IMR-90 (cell line): ENCODE measurements at regions not wholly inside any gene's neighbourhood (a gene's known extent, or its start where the extent isn't known, plus 50 kb on each side); places are given as distances from the start of the nearest gene placed in this dataset.

Experiments used
- ATAC-seq: fragments of 200-7000 bp; cut with Tn5 transposase; 2 replicates; pipeline ENCODE4 v1.9.1; 2020; ENCODE audit warnings: low read depth, mild to moderate bottlenecking, moderate library complexity
- BruUV-seq: library from RNA; stranded (reverse); fragments of 400-500 nt; replicated peaks from 2 replicates; lab custom pipeline; 2021; lab: Mats Ljungman, UMichigan
- CTCF ChIA-PET: fragments of 300-600 bp; formaldehyde crosslinking; extraction: SDS; loops from one replicate; lab custom pipeline; 2021; ENCODE audit warnings: antibody characterized with exemption; lab: Yijun Ruan, JAX
- POLR2A ChIA-PET: fragments of 300-600 bp; sonication (Branson Sonifier 250); formaldehyde crosslinking; loops from one replicate; lab custom pipeline; 2022; ENCODE audit warnings: antibody characterized with exemption; ENCODE audit not compliant: unreplicated experiment; lab: Charles Lee
- DNase-seq: peaks from one replicate; pipeline ENCODE4 v3.0.0; 2013
- H2AFZ ChIP-seq: replicated peaks from 2 replicates; pipeline ENCODE3; 2013; ENCODE audit warnings: low read length, mild to moderate bottlenecking; ENCODE audit not compliant: poor library complexity
- H2AK5ac ChIP-seq: 2 replicates; pipeline ENCODE4 v1.6.1; 2013; ENCODE audit warnings: low read depth, low read length, inconsistent platforms
- H2AK9ac ChIP-seq: replicated peaks from 2 replicates; pipeline ENCODE3; 2013; ENCODE audit warnings: mild to moderate bottlenecking, low read depth, low read length, moderate library complexity; ENCODE audit not compliant: poor library complexity
- H2BK120ac ChIP-seq: 2 replicates; pipeline ENCODE4 v1.6.1; 2013; ENCODE audit warnings: low read depth, low read length, inconsistent platforms
- H2BK15ac ChIP-seq: 3 replicates; pipeline ENCODE4 v1.6.1; 2013; ENCODE audit warnings: low read depth, low read length, inconsistent platforms
- H2BK20ac ChIP-seq: 2 replicates; pipeline ENCODE4 v1.6.1; 2013; ENCODE audit warnings: low read depth, mild to moderate bottlenecking, inconsistent platforms, low read length, moderate library complexity
- H2BK5ac ChIP-seq: 2 replicates; pipeline ENCODE4 v1.6.1; 2013; ENCODE audit warnings: mild to moderate bottlenecking, low read depth, low read length, inconsistent platforms; ENCODE audit not compliant: poor library complexity, severe bottlenecking
- H3K14ac ChIP-seq: replicated peaks from 2 replicates; pipeline ENCODE4 v1.6.1; 2013; ENCODE audit warnings: low read depth, low read length, inconsistent platforms
- H3K18ac ChIP-seq: 2 replicates; pipeline ENCODE4 v1.6.1; 2013; ENCODE audit warnings: low read depth, low read length, control low read depth
- H3K23ac ChIP-seq: 2 replicates; pipeline ENCODE4 v1.6.1; 2013; ENCODE audit warnings: low read depth, low read length, inconsistent platforms
- H3K27ac ChIP-seq: 2 replicates; pipeline ENCODE4 v1.5.1; 2013; ENCODE audit warnings: mild to moderate bottlenecking, control low read depth, low read length; ENCODE audit not compliant: insufficient read depth
- H3K27me3 ChIP-seq: 2 replicates; pipeline ENCODE4 v1.6.1; 2013; ENCODE audit warnings: low read length; ENCODE audit not compliant: control insufficient read depth, insufficient read depth
- H3K36me3 ChIP-seq: 2 replicates; pipeline ENCODE4 v1.6.1; 2013; ENCODE audit warnings: low read length, mixed read lengths; ENCODE audit not compliant: control insufficient read depth, insufficient read depth
- H3K4ac ChIP-seq: 2 replicates; pipeline ENCODE4 v1.6.1; 2013; ENCODE audit warnings: low read depth, low read length, inconsistent platforms
- H3K4me1 ChIP-seq: 2 replicates; pipeline ENCODE4 v1.6.1; 2013; ENCODE audit warnings: low read length, mixed read lengths; ENCODE audit not compliant: control insufficient read depth, insufficient read depth
- H3K4me2 ChIP-seq: 2 replicates; pipeline ENCODE4 v1.6.1; 2013; ENCODE audit warnings: low read depth, mild to moderate bottlenecking, control low read depth, low read length, moderate library complexity
- H3K4me3 ChIP-seq: 2 replicates; pipeline ENCODE4 v1.5.1; 2013; ENCODE audit warnings: low read depth, mild to moderate bottlenecking, control low read depth, low read length, moderate library complexity; ENCODE audit not compliant: insufficient read depth
- H3K56ac ChIP-seq: 2 replicates; pipeline ENCODE4 v1.6.1; 2013; ENCODE audit warnings: low read length, inconsistent platforms; ENCODE audit not compliant: insufficient read depth; ENCODE audit errors: extremely low read depth
- H3K79me1 ChIP-seq, 2 experiments: 2 replicates each; pipeline ENCODE4 v1.6.1; 2013; ENCODE audit warnings: low read length in 2 of 2, inconsistent platforms in 1 of 2, low read depth in 1 of 2
- H3K9ac ChIP-seq: 2 replicates; pipeline ENCODE4 v1.6.1; 2013; ENCODE audit warnings: low read depth, low read length, control low read depth
- H3K9me1 ChIP-seq: 2 replicates; pipeline ENCODE4 v1.6.1; 2013; ENCODE audit warnings: low read length, inconsistent platforms; ENCODE audit not compliant: insufficient read depth
- H3K9me3 ChIP-seq: 2 replicates; pipeline ENCODE4 v1.6.1; 2013; ENCODE audit warnings: low read length; ENCODE audit not compliant: control insufficient read depth, insufficient read depth
- H4K20me1 ChIP-seq: 2 replicates; pipeline ENCODE4 v1.6.1; 2013; ENCODE audit warnings: low read length, inconsistent platforms; ENCODE audit not compliant: insufficient read depth
- H4K5ac ChIP-seq: 2 replicates; pipeline ENCODE4 v1.6.1; 2013; ENCODE audit warnings: mild to moderate bottlenecking, low read depth, low read length, control low read depth
- H4K8ac ChIP-seq, 2 experiments: 2 replicates each; pipeline ENCODE4 v1.6.1; 2013; ENCODE audit warnings: low read depth in 2 of 2, low read length in 2 of 2, control low read depth in 1 of 2, inconsistent platforms in 1 of 2
- H4K91ac ChIP-seq: 2 replicates; pipeline ENCODE4 v1.6.1; 2013; ENCODE audit warnings: low read depth, low read length, inconsistent platforms; ENCODE audit not compliant: insufficient read depth
- NFE2L2 ChIP-seq: fragments of 150-350 bp; IDR thresholded peaks from 2 replicates; pipeline ENCODE4 v1.6.1; 2016; ENCODE audit warnings: low read depth, mild to moderate bottlenecking, low read length
- SMC3 ChIP-seq: fragments of 150-350 bp; IDR thresholded peaks from 2 replicates; pipeline ENCODE4 v1.6.1; 2016; ENCODE audit warnings: low read depth, mild to moderate bottlenecking, antibody characterized with exemption, low read length, moderate library complexity
- WGBS, 2 experiments: methylation state at CpG; one replicate each; pipeline versions ENCODE4 v1.1.5 to v1.1.7; 2013; ENCODE audit warnings: missing lambda C conversion rate in 2 of 2; ENCODE audit not compliant: insufficient read length in 1 of 2; ENCODE audit errors: extremely low coverage in 2 of 2; 5-methylcytosine and 5-hydroxymethylcytosine counted together
- dilution Hi-C: fragments of 300-500 bp; cut with HindIII; formaldehyde crosslinking; loops from one replicate; pipeline ENCODE4 v1.14.3; 2018; ENCODE audit warnings: low sequenced_read_pairs; ENCODE audit not compliant: unreplicated experiment
- in situ Hi-C: fragments of 300-500 bp; cut with MboI; formaldehyde crosslinking; loops from 3 replicates; pipeline ENCODE4 v1.14.3; 2019; ENCODE audit warnings: low sequenced_read_pairs, inconsistent platforms, mixed read lengths
- intact Hi-C: fragments of 100-400 bp; cut with micrococcal nuclease; formaldehyde crosslinking; loops from 2 replicates; pipeline ENCODE4 v1.10.0; 2022

DNA sequence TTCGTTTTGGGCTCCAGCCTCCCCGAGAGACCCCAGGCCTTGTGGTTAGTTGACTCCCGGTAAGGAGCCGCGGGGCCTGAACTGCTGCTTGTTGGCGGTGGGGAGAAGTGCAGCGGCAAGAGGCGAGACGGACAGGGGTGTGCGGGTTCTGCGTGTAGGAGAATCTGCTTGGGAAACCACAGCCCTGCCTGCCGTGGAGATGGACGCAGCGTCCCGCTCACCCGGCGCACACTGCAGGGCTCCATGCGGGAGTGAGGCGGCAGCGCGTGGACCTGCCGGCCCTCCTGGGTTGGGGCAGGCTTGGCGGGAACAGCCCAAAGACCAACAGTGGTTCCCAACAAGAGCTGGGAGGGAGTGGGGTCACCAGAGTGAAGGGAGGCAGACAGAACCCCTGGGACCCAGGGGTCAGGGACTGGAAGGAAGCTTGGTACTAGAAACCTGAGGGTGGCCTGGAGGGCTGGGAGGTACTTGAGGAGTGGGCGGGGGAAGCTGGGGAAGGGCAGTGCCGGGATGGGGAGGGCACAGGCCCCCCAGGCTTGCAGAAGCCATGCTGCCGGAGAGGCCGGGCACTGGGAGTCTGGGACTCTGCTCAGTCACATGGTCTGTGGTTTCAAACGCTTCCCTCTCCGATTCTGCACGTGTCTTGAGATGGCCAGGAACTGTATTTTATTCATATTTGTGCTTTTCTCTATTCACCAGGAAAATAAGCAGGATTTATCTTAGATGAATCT lies 70.8 kb downstream of the RGS12 start:
- H3K18ac ChIP-seq = no peak overlapping the region
- no peak overlapping the region for H2BK120ac ChIP-seq
- intact Hi-C loops = no loop called here
- no peaks in the 10 kb centered on the region for H3K27me3 ChIP-seq
- ATAC-seq = no peak
- no peak overlapping the region for H2BK15ac ChIP-seq
- CTCF ChIA-PET = no interaction called here
- DNase-seq = no peak
- 98% methylated on average over 20 of the region's 30 CpGs; no CpG with 5 or more reads in 1 of the 2 experiments for WGBS, 2 experiments
- H3K4ac ChIP-seq = no peak overlapping the region
- H3K27ac ChIP-seq = no peak overlapping the region
- H3K9ac ChIP-seq = no peak overlapping the region
- peaks cover under 1% of the 10 kb centered on the region; the same call in 1 of the 2 replicates for H3K4me1 ChIP-seq
- no peak overlapping the region for H4K8ac ChIP-seq
- peaks cover 27 to 62% of the 10 kb centered on the region in 2 experiments for H3K79me1 ChIP-seq
- H3K56ac ChIP-seq = no peak overlapping the region
- POLR2A ChIA-PET = no interaction called here
- peaks cover 19% of the 10 kb centered on the region for H3K9me1 ChIP-seq
- BruUV-seq = no TSS peak
- no peak for TF ChIP-seq NFE2L2
- no peak for TF ChIP-seq SMC3
- H2AFZ ChIP-seq = no peak overlapping the region
- no peak overlapping the region for H2AK5ac ChIP-seq
- in situ Hi-C loops = no loop called here
- peaks cover 41% of the 10 kb centered on the region for H4K20me1 ChIP-seq
- H3K4me2 ChIP-seq = no peak overlapping the region
- H4K91ac ChIP-seq = no peak overlapping the region
- H3K4me3 ChIP-seq = no peak overlapping the region
- H2AK9ac ChIP-seq = no peak overlapping the region
- no peak overlapping the region for H3K14ac ChIP-seq
- no peaks in the 10 kb centered on the region for H3K36me3 ChIP-seq
- H4K5ac ChIP-seq = no peak overlapping the region
- no peak overlapping the region for H2BK20ac ChIP-seq
- no peak overlapping the region for H2BK5ac ChIP-seq
- dilution Hi-C loops = no loop called here
- no peaks in the 10 kb centered on the region for H3K9me3 ChIP-seq
- H3K23ac ChIP-seq = no peak overlapping the region
